ENCODE measurements at regions not wholly inside any gene's neighbourhood (a gene's known extent, or its start where the extent isn't known, plus 50 kb on each side); places are given as distances from the start of the nearest gene placed in this dataset.

GRCh38 chr6:113315879-113316278 lies 541.3 kb upstream of the MARCKS start:
- Histone ChIP-seq H3K27me3 (ENCODE audit: control insufficient read depth in 1 of 2, insufficient read depth in 1 of 2, low read length in 2 of 2) (no peaks in the 10 kb centered on the region), H3K36me3 (ENCODE audit: control insufficient read depth in 1 of 2, insufficient read depth in 2 of 2, low read depth in 1 of 2, low read length in 2 of 2) (no peaks in the 10 kb centered on the region), H3K18ac (ENCODE audit: low read depth in 1 of 2, low read length in 2 of 2) (no peak overlapping the region), H2BK15ac (ENCODE audit: low read depth, poor library complexity, severe bottlenecking) (no peak overlapping the region), H3K4me2 (ENCODE audit: low read length, poor library complexity, severe bottlenecking) (no peak overlapping the region), H2BK5ac (ENCODE audit: low read depth, low read length, poor library complexity, severe bottlenecking) (no peak overlapping the region), H3K4ac (ENCODE audit: low read depth in 1 of 2, low read length in 2 of 2) (no peak overlapping the region), H2AFZ (ENCODE audit: low read depth, low read length) (no peak overlapping the region), H3K4me3 (ENCODE audit: insufficient read depth in 1 of 2, low read depth in 1 of 2, low read length in 2 of 2) (no peak overlapping the region), H2AK5ac (ENCODE audit: low read length, severe bottlenecking) (no peak overlapping the region), H2BK120ac (ENCODE audit: low read depth, low read length) (no peak overlapping the region), H3K27ac (ENCODE audit: low read length, poor library complexity, severe bottlenecking) (no peak overlapping the region), H4K91ac (ENCODE audit: low read length) (no peak overlapping the region), H3K23ac (ENCODE audit: low read length in 2 of 2) (no peak overlapping the region), H3K9ac (ENCODE audit: low read length) (peak overlapping the region; percentile 42), H4K8ac (ENCODE audit: low read length) (no peak overlapping the region), H3K79me1 (replicated peaks; ENCODE audit: low read length, poor library complexity, severe bottlenecking) (no peaks in the 10 kb centered on the region), H3K4me1 (ENCODE audit: control insufficient read depth, insufficient read depth, low read depth, low read length) (no peaks in the 10 kb centered on the region), H3K14ac (ENCODE audit: low read length in 2 of 2) (no peak overlapping the region), H2BK12ac (ENCODE audit: low read length in 2 of 2) (no peak overlapping the region), H3K9me3 (ENCODE audit: control insufficient read depth, low read length) (no peaks in the 10 kb centered on the region)
- 79% methylated on average over 3 of the region's 4 CpGs for WGBS
- peak; percentile 16 for DNase-seq

- Histone ChIP-seq H3K23ac (ENCODE audit: low read length in 2 of 2) (no peak overlapping the region), H3K14ac (ENCODE audit: low read length in 2 of 2) (no peak overlapping the region), H2BK15ac (ENCODE audit: low read depth, poor library complexity, severe bottlenecking) (no peak overlapping the region), H3K27ac (ENCODE audit: low read length, poor library complexity, severe bottlenecking) (no peak overlapping the region), H2AK5ac (ENCODE audit: low read length, severe bottlenecking) (no peak overlapping the region), H3K27me3 (ENCODE audit: control insufficient read depth in 1 of 2, insufficient read depth in 1 of 2, low read length in 2 of 2) (no peaks in the 10 kb centered on the region), H3K18ac (ENCODE audit: low read depth in 1 of 2, low read length in 2 of 2) (no peak overlapping the region), H2BK5ac (ENCODE audit: low read depth, low read length, poor library complexity, severe bottlenecking) (no peak overlapping the region), H2BK120ac (ENCODE audit: low read depth, low read length) (no peak overlapping the region), H4K91ac (ENCODE audit: low read length) (no peak overlapping the region), H2BK12ac (ENCODE audit: low read length in 2 of 2) (no peak overlapping the region), H3K79me1 (replicated peaks; ENCODE audit: low read length, poor library complexity, severe bottlenecking) (no peaks in the 10 kb centered on the region), H3K36me3 (ENCODE audit: control insufficient read depth in 1 of 2, insufficient read depth in 2 of 2, low read depth in 1 of 2, low read length in 2 of 2) (no peaks in the 10 kb centered on the region), H3K9me3 (ENCODE audit: control insufficient read depth, low read length) (no peaks in the 10 kb centered on the region), H3K9ac (ENCODE audit: low read length) (no peak overlapping the region), H3K4ac (ENCODE audit: low read depth in 1 of 2, low read length in 2 of 2) (no peak overlapping the region), H3K4me1 (ENCODE audit: control insufficient read depth, insufficient read depth, low read depth, low read length) (no peaks in the 10 kb centered on the region), H3K4me3 (ENCODE audit: insufficient read depth in 1 of 2, low read depth in 1 of 2, low read length in 2 of 2) (no peak overlapping the region), H2AFZ (ENCODE audit: low read depth, low read length) (no peak overlapping the region), H3K4me2 (ENCODE audit: low read length, poor library complexity, severe bottlenecking) (no peak overlapping the region), H4K8ac (ENCODE audit: low read length) (no peak overlapping the region)
- DNase-seq = no peak
- WGBS = 88% methylated on average over 2 of the region's 2 CpGs
Measured at GRCh38 chr6:113317442-113317841, 539.7 kb upstream of the MARCKS start.

DNA sequence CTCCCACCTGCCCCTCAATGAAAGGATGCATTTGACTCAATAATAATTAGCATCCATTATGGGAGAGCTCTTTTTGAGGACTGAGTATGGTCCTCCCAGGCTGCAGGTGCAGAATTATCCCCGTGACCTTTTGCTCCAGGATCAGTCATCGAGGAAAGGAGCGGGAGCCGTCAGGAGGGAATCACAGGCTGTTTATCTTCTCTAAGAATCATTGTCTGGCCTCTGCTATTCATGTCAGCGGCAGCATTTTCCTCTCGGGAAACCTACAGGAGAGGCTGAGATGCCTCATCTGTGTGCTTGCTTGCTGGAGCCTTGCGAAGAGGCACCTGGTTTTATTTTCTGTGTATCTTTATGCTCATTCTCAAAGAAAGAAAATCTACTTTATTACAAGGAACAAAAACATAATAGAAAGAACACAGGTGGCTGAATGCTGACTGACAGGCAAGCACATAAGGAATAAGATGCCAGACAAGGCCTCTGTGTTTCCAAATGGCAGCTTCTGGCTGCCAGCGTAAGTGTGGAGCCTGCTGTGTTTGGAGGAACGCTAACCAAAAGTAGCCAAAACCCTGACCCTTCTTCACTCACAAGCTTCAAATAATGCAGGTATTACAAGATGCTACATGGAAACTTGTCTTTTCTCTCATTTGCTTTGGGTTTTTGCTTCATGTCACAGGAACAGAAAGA lies 539.1 kb upstream of the MARCKS start:
- Histone ChIP-seq H2BK120ac (ENCODE audit: low read depth, low read length) (no peak overlapping the region), H3K9me3 (ENCODE audit: control insufficient read depth, low read length) (no peaks in the 10 kb centered on the region), H3K79me1 (replicated peaks; ENCODE audit: low read length, poor library complexity, severe bottlenecking) (no peaks in the 10 kb centered on the region), H3K14ac (ENCODE audit: low read length in 2 of 2) (no peak overlapping the region), H4K91ac (ENCODE audit: low read length) (no peak overlapping the region), H4K8ac (ENCODE audit: low read length) (no peak overlapping the region), H2BK15ac (ENCODE audit: low read depth, poor library complexity, severe bottlenecking) (no peak overlapping the region), H3K23ac (ENCODE audit: low read length in 2 of 2) (no peak overlapping the region), H2AK5ac (ENCODE audit: low read length, severe bottlenecking) (no peak overlapping the region), H3K4ac (ENCODE audit: low read depth in 1 of 2, low read length in 2 of 2) (no peak overlapping the region), H3K18ac (ENCODE audit: low read depth in 1 of 2, low read length in 2 of 2) (no peak overlapping the region), H3K4me3 (ENCODE audit: insufficient read depth in 1 of 2, low read depth in 1 of 2, low read length in 2 of 2) (no peak overlapping the region), H2AFZ (ENCODE audit: low read depth, low read length) (no peak overlapping the region), H3K4me2 (ENCODE audit: low read length, poor library complexity, severe bottlenecking) (no peak overlapping the region), H3K4me1 (ENCODE audit: control insufficient read depth, insufficient read depth, low read depth, low read length) (no peaks in the 10 kb centered on the region), H3K36me3 (ENCODE audit: control insufficient read depth in 1 of 2, insufficient read depth in 2 of 2, low read depth in 1 of 2, low read length in 2 of 2) (no peaks in the 10 kb centered on the region), H2BK12ac (ENCODE audit: low read length in 2 of 2) (no peak overlapping the region), H3K9ac (ENCODE audit: low read length) (no peak overlapping the region), H3K27me3 (ENCODE audit: control insufficient read depth in 1 of 2, insufficient read depth in 1 of 2, low read length in 2 of 2) (no peaks in the 10 kb centered on the region), H3K27ac (ENCODE audit: low read length, poor library complexity, severe bottlenecking) (no peak overlapping the region), H2BK5ac (ENCODE audit: low read depth, low read length, poor library complexity, severe bottlenecking) (no peak overlapping the region)
- no peak for DNase-seq
- WGBS = 65% methylated on average over 8 of the region's 9 CpGs

- H2BK5ac ChIP-seq (ENCODE audit: low read depth, low read length, poor library complexity, severe bottlenecking) = no peak overlapping the region
- H4K91ac ChIP-seq (ENCODE audit: low read length) = no peak overlapping the region
- no peaks in the 10 kb centered on the region for H3K27me3 ChIP-seq (ENCODE audit: control insufficient read depth in 1 of 2, insufficient read depth in 1 of 2, low read length in 2 of 2)
- H2AFZ ChIP-seq (ENCODE audit: low read depth, low read length) = no peak overlapping the region
- no peak overlapping the region for H2BK12ac ChIP-seq (ENCODE audit: low read length in 2 of 2)
- no peaks in the 10 kb centered on the region for H3K79me1 ChIP-seq (replicated peaks; ENCODE audit: low read length, poor library complexity, severe bottlenecking)
- peak overlapping the region in 1 of 2 experiments; percentile 13 for H3K18ac ChIP-seq (ENCODE audit: low read depth in 1 of 2, low read length in 2 of 2)
- no peak overlapping the region for H3K27ac ChIP-seq (ENCODE audit: low read length, poor library complexity, severe bottlenecking)
- DNase-seq = peak; percentile 12
- H2BK120ac ChIP-seq (ENCODE audit: low read depth, low read length) = no peak overlapping the region
- H3K36me3 ChIP-seq (ENCODE audit: control insufficient read depth in 1 of 2, insufficient read depth in 2 of 2, low read depth in 1 of 2, low read length in 2 of 2) = no peaks in the 10 kb centered on the region
- no peaks in the 10 kb centered on the region for H3K9me3 ChIP-seq (ENCODE audit: control insufficient read depth, low read length)
- no peaks in the 10 kb centered on the region for H3K4me1 ChIP-seq (ENCODE audit: control insufficient read depth, insufficient read depth, low read depth, low read length)
- no peak overlapping the region for H3K14ac ChIP-seq (ENCODE audit: low read length in 2 of 2)
- no peak overlapping the region for H3K9ac ChIP-seq (ENCODE audit: low read length)
- peak overlapping the region; percentile 93 for H4K8ac ChIP-seq (ENCODE audit: low read length)
- 43% methylated on average over 2 of the region's 5 CpGs for WGBS
- H2BK15ac ChIP-seq (ENCODE audit: low read depth, poor library complexity, severe bottlenecking) = no peak overlapping the region
- no peak overlapping the region for H3K4me2 ChIP-seq (ENCODE audit: low read length, poor library complexity, severe bottlenecking)
- no peak overlapping the region for H3K23ac ChIP-seq (ENCODE audit: low read length in 2 of 2)
- no peak overlapping the region for H3K4me3 ChIP-seq (ENCODE audit: insufficient read depth in 1 of 2, low read depth in 1 of 2, low read length in 2 of 2)
- H3K4ac ChIP-seq (ENCODE audit: low read depth in 1 of 2, low read length in 2 of 2) = no peak overlapping the region
- no peak overlapping the region for H2AK5ac ChIP-seq (ENCODE audit: low read length, severe bottlenecking)
Measured at GRCh38 chr6:113318575-113318917, 538.6 kb upstream of the MARCKS start.

Data from mesenchymal stem cell (in vitro differentiated cells and primary cell).